ENCODE measurements at regions not wholly inside any gene's neighbourhood (a gene's known extent, or its start where the extent isn't known, plus 50 kb on each side); places are given as distances from the start of the nearest gene placed in this dataset.

DNA sequence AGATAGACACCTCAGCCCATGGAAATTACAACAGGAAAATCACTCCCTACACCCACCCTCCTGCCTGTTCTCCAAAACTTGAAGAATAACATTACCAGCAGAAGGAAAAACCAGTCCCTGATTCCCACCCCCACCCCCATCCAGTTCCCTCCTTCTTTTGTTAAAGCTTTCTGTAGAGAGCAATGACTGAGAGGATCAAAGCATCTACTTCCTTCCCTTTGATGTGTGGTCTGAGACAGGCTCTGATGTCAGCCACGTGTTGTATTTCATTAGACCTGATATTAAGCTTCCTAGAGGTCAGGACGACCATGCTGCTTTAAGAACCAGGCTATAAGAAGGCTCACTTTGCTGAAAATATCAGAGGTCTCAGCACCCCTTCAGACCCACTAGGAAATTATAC lies 73.9 kb upstream of the HAO2 start:
- TF ChIP-seq, protein P1, sequence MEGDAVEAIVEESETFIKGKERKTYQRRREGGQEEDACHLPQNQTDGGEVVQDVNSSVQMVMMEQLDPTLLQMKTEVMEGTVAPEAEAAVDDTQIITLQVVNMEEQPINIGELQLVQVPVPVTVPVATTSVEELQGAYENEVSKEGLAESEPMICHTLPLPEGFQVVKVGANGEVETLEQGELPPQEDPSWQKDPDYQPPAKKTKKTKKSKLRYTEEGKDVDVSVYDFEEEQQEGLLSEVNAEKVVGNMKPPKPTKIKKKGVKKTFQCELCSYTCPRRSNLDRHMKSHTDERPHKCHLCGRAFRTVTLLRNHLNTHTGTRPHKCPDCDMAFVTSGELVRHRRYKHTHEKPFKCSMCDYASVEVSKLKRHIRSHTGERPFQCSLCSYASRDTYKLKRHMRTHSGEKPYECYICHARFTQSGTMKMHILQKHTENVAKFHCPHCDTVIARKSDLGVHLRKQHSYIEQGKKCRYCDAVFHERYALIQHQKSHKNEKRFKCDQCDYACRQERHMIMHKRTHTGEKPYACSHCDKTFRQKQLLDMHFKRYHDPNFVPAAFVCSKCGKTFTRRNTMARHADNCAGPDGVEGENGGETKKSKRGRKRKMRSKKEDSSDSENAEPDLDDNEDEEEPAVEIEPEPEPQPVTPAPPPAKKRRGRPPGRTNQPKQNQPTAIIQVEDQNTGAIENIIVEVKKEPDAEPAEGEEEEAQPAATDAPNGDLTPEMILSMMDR (IDR thresholded peaks at IDR 0.05): no peak
- TF ChIP-seq POLR2A (IDR thresholded peaks at IDR 0.05): no peak
